Ishikawa (cell line): ENCODE measurements at regions not wholly inside any gene's neighbourhood (a gene's known extent, or its start where the extent isn't known, plus 50 kb on each side); places are given as distances from the start of the nearest gene placed in this dataset.

ENCODE experiments used
- CEBPB ChIP-seq: IDR thresholded peaks from 2 replicates; pipeline ENCODE4 v1.6.1; 2012
- CREB1 ChIP-seq: IDR thresholded peaks from 2 replicates; pipeline ENCODE4 v1.6.1; 2012; ENCODE audit warnings: low read depth
- EGR1 ChIP-seq: IDR thresholded peaks from 2 replicates; pipeline ENCODE4 v1.6.1; 2012
- EP300 ChIP-seq: IDR thresholded peaks from 2 replicates; pipeline ENCODE4 v1.6.1; 2012; ENCODE audit warnings: borderline replicate concordance
- FOXM1 ChIP-seq: IDR thresholded peaks from 2 replicates; pipeline ENCODE4 v1.6.1; 2012; ENCODE audit warnings: low read depth, borderline replicate concordance
- MAX ChIP-seq: IDR thresholded peaks from 2 replicates; pipeline ENCODE4 v1.6.1; 2012
- NFIC ChIP-seq: IDR thresholded peaks from 2 replicates; pipeline ENCODE4 v1.6.1; 2012
- RAD21 ChIP-seq: IDR thresholded peaks from 2 replicates; pipeline ENCODE4 v1.6.1; 2012; ENCODE audit warnings: low read depth
- REST ChIP-seq: IDR thresholded peaks from 2 replicates; pipeline ENCODE4 v1.6.1; 2012; ENCODE audit warnings: low read depth, mild to moderate bottlenecking
- TAF1 ChIP-seq: IDR thresholded peaks from 2 replicates; pipeline ENCODE4 v1.6.1; 2012; ENCODE audit warnings: low read depth, mild to moderate bottlenecking
- TCF12 ChIP-seq: IDR thresholded peaks from 2 replicates; pipeline ENCODE4 v1.6.1; 2012; ENCODE audit warnings: low read depth
- TEAD4 ChIP-seq: IDR thresholded peaks from 2 replicates; pipeline ENCODE4 v1.6.1; 2012
- USF1 ChIP-seq: IDR thresholded peaks from 2 replicates; pipeline ENCODE4 v1.6.1; 2012
- YY1 ChIP-seq: IDR thresholded peaks from 2 replicates; pipeline ENCODE4 v1.6.1; 2012; ENCODE audit warnings: low read depth
- ZBTB7A ChIP-seq: IDR thresholded peaks from 2 replicates; pipeline ENCODE4 v1.6.1; 2012; ENCODE audit warnings: low read depth

- TF ChIP-seq TEAD4 (no peak), EP300 (no peak), CEBPB (no peak), FOXM1 (no peak), RAD21 (no peak), TAF1 (no peak), EGR1 (no peak), MAX (no peak), NFIC (no peak), YY1 (no peak), TCF12 (no peak)
These were observed 1112.3 kb upstream of the FANCL start for GRCh38 chr2:59353306-59353921.

GRCh38 chr2:59342166-59342565, 1101.0 kb upstream of the FANCL start:
- TF ChIP-seq YY1 (no peak), ZBTB7A (no peak), RAD21 (no peak), CREB1 (no peak), FOXM1 (no peak), TAF1 (no peak), EGR1 (no peak), TCF12 (no peak), TEAD4 (no peak), MAX (no peak), EP300 (no peak), CEBPB (no peak), USF1 (no peak), NFIC (no peak), REST (no peak)

- TF ChIP-seq YY1: no peak
- no peak for TF ChIP-seq CREB1
- no peak for TF ChIP-seq RAD21
These were observed 1098.7 kb upstream of the FANCL start for GRCh38 chr2:59339837-59340207.

GRCh38 chr2:59339121-59339836, 1098.2 kb upstream of the FANCL start:
- TF ChIP-seq MAX: no peak

- no peak for TF ChIP-seq YY1
- no peak for TF ChIP-seq EP300
- TF ChIP-seq EGR1: no peak
These were observed 1091.9 kb upstream of the FANCL start for GRCh38 chr2:59333007-59333406.

- TF ChIP-seq ZBTB7A (no peak), TEAD4 (no peak), EP300 (no peak), CEBPB (no peak), TAF1 (no peak), EGR1 (no peak), YY1 (no peak), FOXM1 (no peak), TCF12 (no peak), CREB1 (no peak), MAX (no peak), USF1 (no peak), RAD21 (no peak)
These were observed 1081.7 kb upstream of the FANCL start for GRCh38 chr2:59322870-59323269.

- no peak for TF ChIP-seq REST
- no peak for TF ChIP-seq FOXM1
- TF ChIP-seq USF1: no peak
- no peak for TF ChIP-seq EP300
- TF ChIP-seq NFIC: no peak
- no peak for TF ChIP-seq CEBPB
- TF ChIP-seq RAD21: no peak
- no peak for TF ChIP-seq MAX
- no peak for TF ChIP-seq TEAD4
- TF ChIP-seq ZBTB7A: no peak
- no peak for TF ChIP-seq TAF1
- no peak for TF ChIP-seq TCF12
- TF ChIP-seq EGR1: no peak
- TF ChIP-seq CREB1: no peak
These were observed 1080.9 kb upstream of the FANCL start for GRCh38 chr2:59322005-59322404.
